Naive thymus-derived CD4-positive, alpha-beta T cell (primary cell): ENCODE measurements at regions not wholly inside any gene's neighbourhood (a gene's known extent, or its start where the extent isn't known, plus 50 kb on each side); places are given as distances from the start of the nearest gene placed in this dataset.
"Not testable (repeated sequence)": the region's sequence is repeated elsewhere in the genome, so short reads cannot be mapped to it uniquely, and the experiment has no call there.

Experiments used
- ATAC-seq: fragments of 150-1000 bp; cut with Tn5 transposase; 2 replicates; pipeline ENCODE4 v1.10.0; 2021; ENCODE audit warnings: mild to moderate bottlenecking, moderate library complexity
- CTCF ChIA-PET: fragments of 350-600 bp; sonication (Branson Sonifier 250); formaldehyde crosslinking; loops from one replicate; lab custom pipeline; 2021; ENCODE audit warnings: antibody characterized with exemption; lab: Charles Lee
- POLR2A ChIA-PET: fragments of 350-600 bp; sonication (Branson Sonifier 250); formaldehyde crosslinking; loops from one replicate; lab custom pipeline; 2021; ENCODE audit warnings: antibody characterized with exemption, inconsistent platforms; lab: Charles Lee
- DNase-seq, 9 donors: peaks; one replicate each; pipeline versions ENCODE4 v3.0.0 to v3.0.0-alpha.2; 2020 to 2022; ENCODE audit warnings: mixed read lengths in 1 of 9
- H3K27ac ChIP-seq: one replicate; pipeline ENCODE4 v1.7.0; 2013; ENCODE audit warnings: mild to moderate bottlenecking, low read depth, low read length, moderate library complexity
- H3K27me3 ChIP-seq, 2 donors: one replicate each; pipeline ENCODE4 v1.7.0; 2013; ENCODE audit warnings: low read length in 2 of 2, mild to moderate bottlenecking in 2 of 2, moderate library complexity in 2 of 2; ENCODE audit not compliant: control insufficient read depth in 2 of 2, insufficient read depth in 2 of 2
- H3K36me3 ChIP-seq, 3 experiments: 1 replicate in 2 of 3; 2 replicates in 1 of 3; pipeline ENCODE4 v1.7.0; 2013; ENCODE audit warnings: low read length in 3 of 3, mild to moderate bottlenecking in 3 of 3, moderate library complexity in 1 of 3; ENCODE audit not compliant: insufficient read depth in 3 of 3, control insufficient read depth in 2 of 3
- H3K4me1 ChIP-seq, 2 donors: one replicate each; pipeline ENCODE4 v1.7.0; 2013; ENCODE audit warnings: low read length in 2 of 2, mild to moderate bottlenecking in 2 of 2, moderate library complexity in 1 of 2; ENCODE audit not compliant: control insufficient read depth in 2 of 2, insufficient read depth in 2 of 2
- H3K4me3 ChIP-seq: 2 replicates; pipeline ENCODE4 v1.7.0; 2013; ENCODE audit warnings: mild to moderate bottlenecking, low read length
- H3K9me3 ChIP-seq, 3 experiments: 1 replicate in 2 of 3; 2 replicates in 1 of 3; pipeline ENCODE4 v1.7.0; 2013; ENCODE audit warnings: low read length in 3 of 3; ENCODE audit not compliant: control insufficient read depth in 2 of 3
- H3K27ac Mint-ChIP-seq, 9 donors: one replicate each; pipeline ENCODE4 v1.8.0; 2020 to 2022; ENCODE audit warnings: mixed read lengths in 9 of 9, mild to moderate bottlenecking in 8 of 9, moderate library complexity in 5 of 9, inconsistent platforms in 2 of 9
- H3K27me3 Mint-ChIP-seq, 5 donors: one replicate each; pipeline ENCODE4 v1.8.0; 2021 to 2022; ENCODE audit warnings: mixed read lengths in 5 of 5, mild to moderate bottlenecking in 1 of 5
- H3K36me3 Mint-ChIP-seq, 5 donors: one replicate each; pipeline ENCODE4 v1.8.0; 2020 to 2022; ENCODE audit warnings: mixed read lengths in 5 of 5, mild to moderate bottlenecking in 3 of 5, inconsistent platforms in 1 of 5
- H3K4me1 Mint-ChIP-seq, 7 donors: one replicate each; pipeline ENCODE4 v1.8.0; 2020 to 2022; ENCODE audit warnings: mixed read lengths in 7 of 7, mild to moderate bottlenecking in 3 of 7, inconsistent platforms in 1 of 7
- H3K4me3 Mint-ChIP-seq, 10 donors: one replicate each; pipeline ENCODE4 v1.8.0; 2020 to 2022; ENCODE audit warnings: mild to moderate bottlenecking in 10 of 10, mixed read lengths in 10 of 10, moderate library complexity in 6 of 10, inconsistent platforms in 2 of 10
- H3K9me3 Mint-ChIP-seq, 11 donors: one replicate each; pipeline ENCODE4 v1.8.0; 2020 to 2022; ENCODE audit warnings: mixed read lengths in 11 of 11, mild to moderate bottlenecking in 4 of 11, inconsistent platforms in 1 of 11, moderate library complexity in 1 of 11
- intact Hi-C, 2 donors: fragments of 100-400 bp; cut with micrococcal nuclease; formaldehyde crosslinking; loops; one replicate each; pipeline ENCODE4 v1.15.1; 2023

DNA sequence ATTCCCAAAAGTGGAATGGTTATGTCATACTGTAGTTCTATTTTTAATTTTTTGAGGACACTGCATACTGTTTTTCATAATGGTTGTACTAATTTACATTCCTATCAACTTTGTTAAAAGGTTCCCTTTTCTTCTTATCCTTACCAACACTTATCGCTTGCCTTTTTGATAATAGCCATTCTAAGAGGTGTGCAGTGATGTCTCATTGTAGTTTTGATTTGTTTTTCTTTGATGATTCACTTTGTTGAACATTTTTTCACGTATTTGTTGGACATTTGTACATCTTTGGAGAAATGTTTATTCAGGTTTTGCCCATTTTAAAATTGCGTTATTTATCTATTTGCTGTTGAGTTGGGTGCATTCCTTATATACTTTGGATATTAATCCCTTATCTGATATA, 188.8 kb upstream of the SPRY2 start:
- Histone ChIP-seq H3K27ac (no peak overlapping the region), H3K9me3 (no peaks in the 10 kb centered on the region), H3K4me3 (no peak overlapping the region), H3K36me3 (no peaks in the 10 kb centered on the region), H3K4me1 (no peaks in the 10 kb centered on the region), H3K27me3 (no peaks in the 10 kb centered on the region)
- H3K9me3 Mint-ChIP-seq, result peaks cover 0 to 21% (median 4%) of the 10 kb centered on the region in 11 donors
- no peaks in the 10 kb centered on the region for H3K27me3 Mint-ChIP-seq
- POLR2A ChIA-PET, result no interaction called here
- ATAC-seq (no peak), DNase-seq (no peak)
- CTCF ChIA-PET, result no interaction called here
- intact Hi-C loops, result no loop called here
- no peak overlapping the region for H3K4me3 Mint-ChIP-seq
- H3K4me1 Mint-ChIP-seq, result no peaks in the 10 kb centered on the region
- no peak overlapping the region for H3K27ac Mint-ChIP-seq
- no peaks in the 10 kb centered on the region for H3K36me3 Mint-ChIP-seq

DNA sequence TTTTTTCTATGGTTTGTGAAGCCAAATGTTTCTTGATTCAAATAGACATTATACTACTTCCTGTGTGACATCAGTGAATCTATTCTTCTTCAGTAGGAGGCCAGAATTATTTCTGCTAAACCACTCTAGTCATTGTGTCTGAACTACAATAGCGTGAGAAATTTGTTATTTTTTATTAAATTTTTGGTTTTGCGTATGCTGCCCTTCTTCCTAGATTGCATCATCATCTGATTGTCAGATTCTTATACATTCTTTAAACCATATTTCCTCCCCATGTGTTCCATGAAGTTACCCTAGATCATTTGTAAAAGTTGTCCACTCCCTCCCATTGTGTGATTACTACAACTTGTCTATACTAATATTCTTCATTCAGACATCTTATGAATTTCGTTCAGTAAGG, 187.8 kb upstream of the SPRY2 start:
- ChIA-PET POLR2A (no interaction called here), CTCF (no interaction called here)
- Mint-ChIP-seq H3K27ac (no peak overlapping the region), H3K4me1 (no peaks in the 10 kb centered on the region), H3K36me3 (no peaks in the 10 kb centered on the region), H3K4me3 (no peak overlapping the region), H3K9me3 (peaks cover 0 to 25% (median 2%) of the 10 kb centered on the region in 11 donors), H3K27me3 (no peaks in the 10 kb centered on the region)
- H3K27me3 ChIP-seq, result no peaks in the 10 kb centered on the region
- no peaks in the 10 kb centered on the region for H3K4me1 ChIP-seq
- H3K9me3 ChIP-seq, result no peaks in the 10 kb centered on the region
- DNase-seq (no peak), ATAC-seq (no peak)
- intact Hi-C loops, result no loop called here
- no peak overlapping the region for H3K4me3 ChIP-seq
- H3K36me3 ChIP-seq, result no peaks in the 10 kb centered on the region
- H3K27ac ChIP-seq, result no peak overlapping the region

DNA sequence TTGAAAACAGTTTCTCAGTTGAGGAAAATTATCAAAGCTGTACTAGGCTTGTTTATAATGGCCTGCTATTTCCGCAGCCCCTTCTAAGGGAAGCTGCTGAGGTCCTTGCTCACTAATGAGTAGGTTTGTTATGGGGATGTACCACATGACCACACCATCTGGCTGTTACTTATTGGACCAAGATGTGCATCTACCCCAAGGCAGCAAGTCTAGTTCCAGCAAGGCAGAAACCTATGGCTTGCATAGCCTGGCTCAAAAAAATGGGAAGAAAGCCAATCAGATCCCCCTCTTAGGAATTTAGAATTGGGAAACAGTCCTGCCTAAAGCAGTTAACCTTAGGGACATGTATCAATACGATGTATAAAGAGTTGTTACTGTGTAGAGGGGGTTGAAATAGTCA, 186.5 kb upstream of the SPRY2 start:
- Histone ChIP-seq H3K4me3 (no peak overlapping the region), H3K9me3 (no peaks in the 10 kb centered on the region), H3K4me1 (no peaks in the 10 kb centered on the region), H3K27me3 (no peaks in the 10 kb centered on the region), H3K36me3 (no peaks in the 10 kb centered on the region), H3K27ac (no peak overlapping the region)
- Mint-ChIP-seq H3K9me3 (peaks cover 0 to 25% (median 2%) of the 10 kb centered on the region in 11 donors), H3K4me3 (no peak overlapping the region), H3K4me1 (no peaks in the 10 kb centered on the region), H3K36me3 (no peaks in the 10 kb centered on the region), H3K27me3 (no peaks in the 10 kb centered on the region), H3K27ac (no peak overlapping the region)
- DNase-seq, result no peak
- intact Hi-C loops, result no loop called here
- ChIA-PET CTCF (no interaction called here), POLR2A (no interaction called here)
- ATAC-seq, result no peak

DNA sequence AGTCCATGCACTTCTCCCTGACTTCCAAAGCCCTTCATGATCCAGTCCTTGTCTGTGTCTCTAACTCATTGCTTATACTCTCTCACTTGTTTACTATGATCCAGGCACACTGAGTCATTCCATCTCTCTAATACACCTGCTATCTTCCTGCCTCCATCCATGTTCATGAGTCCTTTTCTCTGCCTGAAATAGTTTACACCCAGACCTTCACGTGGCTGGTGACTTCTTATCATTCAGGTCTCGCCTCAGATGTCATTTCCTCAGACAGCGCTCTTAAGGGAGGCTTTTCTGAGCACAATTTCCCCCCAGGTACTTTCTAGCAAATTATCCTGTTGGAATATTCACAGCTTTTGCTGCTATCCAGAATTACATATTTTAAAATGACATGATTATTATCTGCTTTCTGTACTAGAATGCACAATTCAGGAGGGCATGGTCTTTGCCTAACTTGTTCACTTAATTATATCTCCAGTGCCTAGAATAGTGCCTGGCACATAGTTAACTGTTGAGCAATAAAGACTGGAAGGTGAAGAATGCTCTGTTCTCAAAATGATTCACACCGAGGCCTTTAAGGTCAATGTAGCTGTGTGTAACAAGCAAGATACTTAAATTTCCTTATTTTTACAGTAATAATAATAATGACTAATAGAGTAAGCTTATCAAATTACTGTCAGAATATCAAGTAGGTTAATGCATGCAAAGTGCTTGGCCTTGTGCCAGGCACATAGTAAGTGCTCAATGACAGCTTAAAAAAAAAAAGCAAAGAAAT, 183.7 kb upstream of the SPRY2 start:
- no peaks in the 10 kb centered on the region for H3K36me3 ChIP-seq
- Mint-ChIP-seq H3K27me3 (no peaks in the 10 kb centered on the region), H3K4me3 (no peak overlapping the region), H3K4me1 (no peaks in the 10 kb centered on the region), H3K27ac (no peak overlapping the region), H3K9me3 (peaks cover 0 to 19% (median 0%) of the 10 kb centered on the region in 11 donors), H3K36me3 (no peaks in the 10 kb centered on the region)
- ATAC-seq (no peak), DNase-seq (no peak)
- H3K9me3 ChIP-seq, result no peaks in the 10 kb centered on the region
- H3K27ac ChIP-seq, result no peak overlapping the region
- H3K4me1 ChIP-seq, result no peaks in the 10 kb centered on the region
- intact Hi-C loops, result no loop called here
- no peaks in the 10 kb centered on the region for H3K27me3 ChIP-seq
- no peak overlapping the region for H3K4me3 ChIP-seq
- POLR2A ChIA-PET, result no interaction called here
- CTCF ChIA-PET, result interaction anchor here (0.6 kb wide), 1 partner anchor 82 kb away, joined by 3 read pairs; no protein-coding TSS in a partner anchor

DNA sequence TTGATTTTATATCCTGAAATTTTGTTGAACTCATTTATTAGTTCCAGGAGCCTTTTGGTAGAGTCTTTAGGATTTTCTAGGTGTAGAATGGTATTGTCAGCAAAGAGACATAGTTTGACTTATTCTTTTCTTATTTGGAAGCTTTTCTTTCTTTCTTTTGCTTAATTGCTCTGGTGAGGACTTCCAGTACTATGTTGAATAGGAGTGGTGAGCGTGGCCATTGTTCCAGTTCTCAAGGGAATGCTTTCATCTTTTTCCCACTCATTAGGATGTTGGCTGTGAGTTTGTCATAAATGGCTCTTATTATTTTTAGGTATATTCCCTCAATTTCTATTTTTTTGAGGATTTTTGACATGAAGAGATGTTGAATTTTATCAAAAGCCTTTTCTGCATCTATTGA, 182.2 kb upstream of the SPRY2 start:
- intact Hi-C loops, result no loop called here
- POLR2A ChIA-PET, result no interaction called here

DNA sequence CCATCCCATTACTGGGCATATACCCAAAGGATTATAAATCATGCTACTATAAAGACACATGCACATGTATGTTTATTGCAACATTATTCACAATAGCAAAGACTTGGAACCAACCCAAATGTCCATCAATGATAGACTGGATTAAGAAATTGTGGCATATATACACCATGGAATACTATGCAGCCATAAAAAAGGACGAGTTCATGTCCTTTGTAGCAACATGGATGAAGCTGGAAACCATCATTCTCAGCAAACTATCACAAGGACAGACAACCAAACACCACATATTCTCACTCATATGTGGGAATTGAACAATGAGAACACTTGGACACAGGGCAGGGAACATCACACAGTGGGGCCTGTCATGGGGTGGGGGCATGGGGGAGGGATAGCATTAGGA, 181.5 kb upstream of the SPRY2 start:
- H3K4me1 Mint-ChIP-seq, H3K27me3 ChIP-seq, H3K36me3 ChIP-seq, H3K4me1 ChIP-seq, H3K27me3 Mint-ChIP-seq, POLR2A ChIA-PET, H3K27ac Mint-ChIP-seq, H3K4me3 ChIP-seq, CTCF ChIA-PET, ATAC-seq, H3K4me3 Mint-ChIP-seq, intact Hi-C loops, H3K9me3 ChIP-seq, H3K27ac ChIP-seq, DNase-seq, H3K36me3 Mint-ChIP-seq: not testable (repeated sequence)
- peaks cover 0 to 23% (median 2%) of the 10 kb centered on the region in 11 donors for H3K9me3 Mint-ChIP-seq

More for the DNA sequence above, 182.2 kb upstream of the SPRY2 start:
- Histone ChIP-seq H3K27me3 (no peaks in the 10 kb centered on the region), H3K27ac (no peak overlapping the region), H3K36me3 (no peaks in the 10 kb centered on the region), H3K9me3 (no peaks in the 10 kb centered on the region), H3K4me1 (no peaks in the 10 kb centered on the region), H3K4me3 (no peak overlapping the region)
- peaks cover 0 to 23% (median 2%) of the 10 kb centered on the region in 11 donors for H3K9me3 Mint-ChIP-seq
- CTCF ChIA-PET, result no interaction called here
- no peaks in the 10 kb centered on the region for H3K27me3 Mint-ChIP-seq
- no peak for DNase-seq
- H3K27ac Mint-ChIP-seq, result no peak overlapping the region
- no peaks in the 10 kb centered on the region for H3K4me1 Mint-ChIP-seq
- H3K4me3 Mint-ChIP-seq, result no peak overlapping the region
- no peak for ATAC-seq
- no peaks in the 10 kb centered on the region for H3K36me3 Mint-ChIP-seq

DNA sequence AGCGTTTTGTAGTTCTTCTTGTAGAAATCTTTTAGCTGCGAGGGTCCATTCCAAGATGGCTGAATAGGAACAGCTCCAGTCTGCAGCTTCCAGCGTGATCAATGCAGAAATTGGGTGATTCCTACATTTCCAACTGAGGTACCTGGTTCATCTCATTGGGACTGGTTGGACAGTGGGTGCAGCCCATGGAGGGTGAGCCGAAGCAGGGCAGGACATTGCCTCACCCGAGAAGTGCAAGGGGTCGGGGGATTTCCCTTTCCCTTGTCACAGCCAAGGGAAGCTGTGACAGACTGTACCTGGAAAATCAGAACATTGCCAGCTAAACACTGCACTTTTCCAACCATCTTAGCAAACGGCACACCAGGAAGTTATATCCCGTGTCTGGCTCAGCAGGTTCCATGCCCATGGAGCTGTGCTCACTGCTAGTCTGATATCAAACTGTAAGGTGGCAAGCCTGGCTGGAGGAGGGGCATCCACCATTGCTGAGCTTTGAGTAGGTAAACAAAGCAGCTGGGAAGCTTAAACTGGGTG, 176.0 kb upstream of the SPRY2 start:
- H3K27ac Mint-ChIP-seq, result no peak overlapping the region
- no peaks in the 10 kb centered on the region for H3K36me3 Mint-ChIP-seq
- ATAC-seq (no peak), DNase-seq (no peak)
- H3K4me1 ChIP-seq, result no peaks in the 10 kb centered on the region
- H3K27me3 ChIP-seq, result no peaks in the 10 kb centered on the region
- POLR2A ChIA-PET, result no interaction called here
- no peaks in the 10 kb centered on the region for H3K36me3 ChIP-seq
- H3K27me3 Mint-ChIP-seq, result no peaks in the 10 kb centered on the region
- H3K9me3 ChIP-seq, result no peaks in the 10 kb centered on the region
- CTCF ChIA-PET, result no interaction called here
- peaks cover 0 to 18% (median 7%) of the 10 kb centered on the region in 11 donors for H3K9me3 Mint-ChIP-seq
- no peaks in the 10 kb centered on the region for H3K4me1 Mint-ChIP-seq
- no peak overlapping the region for H3K4me3 Mint-ChIP-seq
- no peak overlapping the region for H3K4me3 ChIP-seq
- no peak overlapping the region for H3K27ac ChIP-seq
- intact Hi-C loops, result no loop called here
